Bronchial epithelial cell (primary cell): ENCODE measurements at regions not wholly inside any gene's neighbourhood (a gene's known extent, or its start where the extent isn't known, plus 50 kb on each side); places are given as distances from the start of the nearest gene placed in this dataset.

Experiments
- DNase-seq: peaks from one replicate; pipeline ENCODE4 v3.0.0-alpha.2; 2010; ENCODE audit warnings: low read depth
- FAIRE-seq: peaks from 2 replicates; lab custom pipeline; 2011; peaks lifted over from hg19 to GRCh38; lab: Jason Lieb, UNC
- H3K27me3 ChIP-seq: 2 replicates; pipeline ENCODE4 v1.5.1; 2011; ENCODE audit warnings: low read length; ENCODE audit not compliant: control insufficient read depth, insufficient read depth
- H3K36me3 ChIP-seq: 2 replicates; pipeline ENCODE4 v1.5.1; 2011; ENCODE audit warnings: low read length; ENCODE audit not compliant: control insufficient read depth, insufficient read depth
- H3K4me3 ChIP-seq: 2 replicates; pipeline ENCODE4 v1.5.1; 2011; ENCODE audit warnings: mild to moderate bottlenecking, low read depth, low read length, control low read depth
- CTCF ChIP-seq: IDR thresholded peaks from 2 replicates; pipeline ENCODE4 v1.5.1; 2011; ENCODE audit warnings: mild to moderate bottlenecking, moderate library complexity, low read length, control low read depth, inconsistent platforms; ENCODE audit not compliant: insufficient read depth, severe bottlenecking

- no peak overlapping the region for H3K4me3 ChIP-seq
- no peaks in the 10 kb centered on the region for H3K27me3 ChIP-seq
- TF ChIP-seq CTCF: no peak
- FAIRE-seq (no peak), DNase-seq (no peak)
- H3K36me3 ChIP-seq: no peaks in the 10 kb centered on the region
Observed at GRCh38 chr13:33445024-33445423, 159.5 kb upstream of the STARD13 start.

GRCh38 chr13:33445476-33445875 lies 159.9 kb upstream of the STARD13 start:
- Histone ChIP-seq H3K4me3 (no peak overlapping the region), H3K27me3 (no peaks in the 10 kb centered on the region), H3K36me3 (no peaks in the 10 kb centered on the region)
- FAIRE-seq (no peak), DNase-seq (no peak)
- TF ChIP-seq CTCF: no peak

GRCh38 chr13:33446821-33447725 lies 161.5 kb upstream of the STARD13 start:
- H3K27me3 ChIP-seq: no peaks in the 10 kb centered on the region
- TF ChIP-seq CTCF: no peak
- FAIRE-seq (no peak), DNase-seq (peak; percentile 53)
- H3K36me3 ChIP-seq: no peaks in the 10 kb centered on the region
- no peak overlapping the region for H3K4me3 ChIP-seq

- no peak for FAIRE-seq
- DNase-seq: no peak
- H3K36me3 ChIP-seq: no peaks in the 10 kb centered on the region
- no peak overlapping the region for H3K4me3 ChIP-seq
- H3K27me3 ChIP-seq: no peaks in the 10 kb centered on the region
- no peak for TF ChIP-seq CTCF
Observed at GRCh38 chr13:33448889-33449288, 163.3 kb upstream of the STARD13 start.

GRCh38 chr13:33450956-33451709 lies 165.6 kb upstream of the STARD13 start:
- no peak for TF ChIP-seq CTCF
- no peaks in the 10 kb centered on the region for H3K36me3 ChIP-seq
- H3K4me3 ChIP-seq: no peak overlapping the region
- FAIRE-seq (no peak), DNase-seq (no peak)
- no peaks in the 10 kb centered on the region for H3K27me3 ChIP-seq
